G401 (cell line): ENCODE measurements at regions not wholly inside any gene's neighbourhood (a gene's known extent, or its start where the extent isn't known, plus 50 kb on each side); places are given as distances from the start of the nearest gene placed in this dataset.
"Not testable (repeated sequence)": the region's sequence is repeated elsewhere in the genome, so short reads cannot be mapped to it uniquely, and the experiment has no call there.

Experiments
- DNase-seq: peaks from one replicate; pipeline ENCODE4 v3.0.0-alpha.2; 2015; ENCODE audit warnings: low spot score
- in situ Hi-C: cut with HindIII; loops from 2 replicates; pipeline ENCODE4 v1.10.0; 2016; ENCODE audit warnings: low sequenced_read_pairs, mixed read lengths

DNA sequence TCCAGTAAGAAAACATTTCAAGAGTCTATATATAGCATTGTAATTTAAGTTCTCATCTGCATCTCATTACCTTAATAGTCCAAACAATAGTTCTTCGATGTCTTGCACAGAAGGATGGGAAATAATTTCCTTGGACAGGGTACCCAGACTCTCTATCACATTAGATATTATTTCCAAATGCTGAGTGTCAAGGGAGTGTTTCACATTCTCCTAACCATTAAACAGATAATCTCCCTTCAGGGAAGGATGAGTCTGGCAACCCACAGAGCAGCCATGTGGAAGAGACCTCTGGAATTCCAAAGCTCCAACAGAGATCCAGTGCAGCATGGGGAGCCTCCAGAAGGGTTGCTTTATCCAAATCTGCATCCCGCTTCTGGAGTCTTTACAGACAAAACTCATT lies 89.6 kb downstream of the FZD1 start:
- in situ Hi-C loops, result no loop called here
- DNase-seq, result no peak

GRCh38 chr7:91355695-91356435 lies 91.6 kb downstream of the FZD1 start:
- no peak for DNase-seq
- in situ Hi-C loops, result no loop called here

GRCh38 chr7:91356915-91357314 lies 92.7 kb downstream of the FZD1 start:
- DNase-seq, result no peak
- in situ Hi-C loops, result no loop called here

GRCh38 chr7:91357379-91357778 lies 93.1 kb downstream of the FZD1 start:
- DNase-seq, result no peak
- in situ Hi-C loops, result no loop called here

- in situ Hi-C loops, result no loop called here
- DNase-seq, result no peak
Observed at GRCh38 chr7:91357901-91358300, 93.7 kb downstream of the FZD1 start.

GRCh38 chr7:91358303-91358702 lies 94.1 kb downstream of the FZD1 start:
- in situ Hi-C loops, result no loop called here
- DNase-seq, result no peak

DNA sequence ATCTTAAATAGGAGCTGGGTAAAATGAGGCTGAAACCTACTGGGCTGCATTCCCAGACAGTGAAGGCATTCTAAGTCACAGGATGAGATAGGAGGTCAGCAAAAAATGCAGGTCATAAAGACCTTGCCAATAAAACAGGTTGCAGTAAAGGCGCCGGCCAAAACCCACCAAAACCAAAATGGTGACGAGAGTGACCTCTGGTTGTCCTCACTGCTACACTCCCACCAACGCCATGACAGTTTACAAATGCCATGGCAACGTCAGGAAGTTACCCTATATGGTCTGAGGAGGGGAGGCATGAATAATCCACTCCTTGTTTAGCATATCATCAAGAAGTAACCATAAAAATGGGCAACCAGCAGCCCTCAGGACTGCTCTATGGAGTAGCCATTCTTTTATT lies 100.9 kb downstream of the FZD1 start:
- in situ Hi-C loops, DNase-seq: not testable (repeated sequence)

- in situ Hi-C loops, result no loop called here
- no peak for DNase-seq
Observed at GRCh38 chr7:91366091-91366490, 101.9 kb downstream of the FZD1 start.

- in situ Hi-C loops, result no loop called here
Observed at GRCh38 chr7:91367812-91368578, 103.8 kb downstream of the FZD1 start.

GRCh38 chr7:91372323-91372722 lies 108.1 kb downstream of the FZD1 start:
- no peak for DNase-seq
- in situ Hi-C loops, result no loop called here

More at GRCh38 chr7:91367812-91368578, 103.8 kb downstream of the FZD1 start:
- no peak for DNase-seq

GRCh38 chr7:91373111-91373800 lies 109.0 kb downstream of the FZD1 start:
- in situ Hi-C loops, result no loop called here
- no peak for DNase-seq

GRCh38 chr7:91374321-91374989 lies 110.2 kb downstream of the FZD1 start:
- DNase-seq, result no peak
- in situ Hi-C loops, result no loop called here

DNA sequence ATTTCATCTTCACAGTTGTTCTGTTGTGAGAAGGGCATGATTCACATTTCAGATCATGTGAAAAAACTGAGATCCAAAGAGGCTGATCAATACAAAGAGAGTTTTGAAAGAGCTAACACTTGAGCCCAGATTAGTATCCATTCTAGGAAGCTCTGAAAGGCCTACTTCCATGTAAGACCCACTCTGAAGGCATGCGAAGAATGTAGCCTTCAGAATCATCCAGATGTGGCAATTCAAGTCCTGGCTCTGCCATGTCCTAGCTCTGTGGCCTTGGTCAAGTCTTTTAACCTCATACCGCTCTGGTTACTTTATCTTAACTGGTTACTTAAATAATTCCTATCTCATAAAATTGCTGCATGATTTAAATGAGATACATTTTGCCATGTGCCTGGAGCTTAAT lies 111.1 kb downstream of the FZD1 start:
- no peak for DNase-seq
- in situ Hi-C loops, result no loop called here

- DNase-seq, result no peak
- in situ Hi-C loops, result no loop called here
Observed at GRCh38 chr7:91378131-91378530, 113.9 kb downstream of the FZD1 start.

- in situ Hi-C loops, result no loop called here
- DNase-seq, result no peak
Observed at GRCh38 chr7:91379236-91379635, 115.0 kb downstream of the FZD1 start.

DNA sequence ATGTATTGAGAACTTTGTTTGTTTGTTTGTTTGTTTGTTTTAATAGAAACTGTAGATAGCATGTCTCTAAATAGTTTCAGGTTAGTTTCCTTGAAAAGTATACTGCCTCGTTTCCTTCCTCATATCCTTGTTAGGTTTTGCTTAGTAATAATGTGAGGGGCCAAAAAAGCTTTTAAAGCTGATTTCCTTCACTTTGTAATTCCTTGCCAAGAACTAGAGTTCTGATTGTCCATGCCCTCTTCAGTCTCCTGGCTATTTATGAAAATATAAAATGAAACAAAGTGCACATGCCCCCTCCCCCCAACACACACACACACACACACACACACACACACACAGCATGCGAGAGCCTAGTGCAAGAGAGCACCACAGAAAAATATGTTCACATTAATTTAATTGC lies 115.8 kb downstream of the FZD1 start:
- in situ Hi-C loops, result no loop called here
- DNase-seq, result no peak

GRCh38 chr7:91383053-91383904 lies 119.0 kb downstream of the FZD1 start:
- no peak for DNase-seq
- in situ Hi-C loops, result no loop called here

- in situ Hi-C loops, result no loop called here
- DNase-seq, result no peak
Observed at GRCh38 chr7:91383905-91384274, 119.7 kb downstream of the FZD1 start.

DNA sequence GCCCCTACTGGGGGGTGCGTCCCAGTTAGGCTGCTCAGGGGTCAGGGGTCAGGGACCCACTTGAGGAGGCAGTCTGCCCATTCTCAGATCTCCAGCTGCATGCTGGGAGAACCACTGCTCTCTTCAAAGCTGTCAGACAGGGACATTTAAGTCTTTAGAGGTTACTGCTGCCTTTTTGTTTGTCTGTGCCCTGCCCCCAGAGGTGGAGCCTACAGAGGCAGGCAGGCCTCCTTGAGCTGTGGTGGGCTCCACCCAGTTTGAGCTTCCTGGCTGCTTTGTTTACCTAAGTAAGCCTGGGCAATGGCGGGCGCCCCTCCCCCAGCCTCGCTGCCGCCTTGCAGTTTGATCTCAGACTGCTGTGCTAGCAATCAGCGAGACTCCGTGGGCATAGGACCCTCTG lies 130.5 kb downstream of the FZD1 start:
- in situ Hi-C loops, DNase-seq: not testable (repeated sequence)
